ENCODE measurements at regions not wholly inside any gene's neighbourhood (a gene's known extent, or its start where the extent isn't known, plus 50 kb on each side); places are given as distances from the start of the nearest gene placed in this dataset.

DNA sequence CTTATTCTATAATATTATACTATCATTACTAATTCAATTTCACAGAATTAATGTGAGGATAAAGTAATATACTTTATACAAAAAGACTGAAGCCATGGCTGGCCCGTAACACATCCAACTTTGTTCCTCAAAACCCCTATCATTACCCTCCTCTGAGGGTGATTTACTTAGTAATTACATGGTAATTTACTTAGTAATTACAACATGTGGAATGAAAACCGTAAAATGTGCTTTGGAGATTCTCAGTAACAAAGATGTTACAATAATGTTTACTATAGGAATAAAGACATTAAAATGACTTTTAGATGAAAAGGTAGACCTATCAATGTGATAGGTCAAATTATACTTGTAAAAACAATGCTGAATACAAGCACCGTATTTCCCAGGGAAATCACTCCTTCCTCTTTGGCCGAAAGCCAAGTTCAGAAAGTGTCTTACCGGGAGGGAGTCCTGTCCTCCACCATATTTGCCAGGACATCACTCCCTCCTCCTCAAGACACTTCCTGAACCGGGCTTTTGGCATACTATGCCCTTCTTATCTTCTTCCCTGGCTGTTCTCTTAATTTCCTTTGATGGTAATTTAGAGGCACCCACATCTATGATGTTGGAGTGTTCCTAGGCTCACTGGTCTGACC, 1047.8 kb downstream of the SOCS6 start:
- TF ChIP-seq, protein P1, sequence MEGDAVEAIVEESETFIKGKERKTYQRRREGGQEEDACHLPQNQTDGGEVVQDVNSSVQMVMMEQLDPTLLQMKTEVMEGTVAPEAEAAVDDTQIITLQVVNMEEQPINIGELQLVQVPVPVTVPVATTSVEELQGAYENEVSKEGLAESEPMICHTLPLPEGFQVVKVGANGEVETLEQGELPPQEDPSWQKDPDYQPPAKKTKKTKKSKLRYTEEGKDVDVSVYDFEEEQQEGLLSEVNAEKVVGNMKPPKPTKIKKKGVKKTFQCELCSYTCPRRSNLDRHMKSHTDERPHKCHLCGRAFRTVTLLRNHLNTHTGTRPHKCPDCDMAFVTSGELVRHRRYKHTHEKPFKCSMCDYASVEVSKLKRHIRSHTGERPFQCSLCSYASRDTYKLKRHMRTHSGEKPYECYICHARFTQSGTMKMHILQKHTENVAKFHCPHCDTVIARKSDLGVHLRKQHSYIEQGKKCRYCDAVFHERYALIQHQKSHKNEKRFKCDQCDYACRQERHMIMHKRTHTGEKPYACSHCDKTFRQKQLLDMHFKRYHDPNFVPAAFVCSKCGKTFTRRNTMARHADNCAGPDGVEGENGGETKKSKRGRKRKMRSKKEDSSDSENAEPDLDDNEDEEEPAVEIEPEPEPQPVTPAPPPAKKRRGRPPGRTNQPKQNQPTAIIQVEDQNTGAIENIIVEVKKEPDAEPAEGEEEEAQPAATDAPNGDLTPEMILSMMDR (IDR thresholded peaks at IDR 0.05; ENCODE audit: low read depth, low read length) = no peak
- TF ChIP-seq, protein P2, sequence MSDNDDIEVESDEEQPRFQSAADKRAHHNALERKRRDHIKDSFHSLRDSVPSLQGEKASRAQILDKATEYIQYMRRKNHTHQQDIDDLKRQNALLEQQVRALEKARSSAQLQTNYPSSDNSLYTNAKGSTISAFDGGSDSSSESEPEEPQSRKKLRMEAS (IDR thresholded peaks at IDR 0.05; ENCODE audit: low read depth, low read length) = no peak
- TF ChIP-seq POLR2A (IDR thresholded peaks at IDR 0.05; ENCODE audit: extremely low read depth, insufficient read length) = no peak

Data from NB4 (cell line).